Left kidney (tissue), 1 donor: ENCODE measurements at regions not wholly inside any gene's neighbourhood (a gene's known extent, or its start where the extent isn't known, plus 50 kb on each side); places are given as distances from the start of the nearest gene placed in this dataset.
"Not testable (repeated sequence)": the region's sequence is repeated elsewhere in the genome, so short reads cannot be mapped to it uniquely, and the experiment has no call there.

Experiments
- DNase-seq: peaks from one replicate; pipeline ENCODE4 v3.0.0-alpha.2; 2013

- DNase-seq = no peak
Measured at GRCh38 chr5:161030229-161030628, 178.2 kb upstream of the ATP10B start.

DNA sequence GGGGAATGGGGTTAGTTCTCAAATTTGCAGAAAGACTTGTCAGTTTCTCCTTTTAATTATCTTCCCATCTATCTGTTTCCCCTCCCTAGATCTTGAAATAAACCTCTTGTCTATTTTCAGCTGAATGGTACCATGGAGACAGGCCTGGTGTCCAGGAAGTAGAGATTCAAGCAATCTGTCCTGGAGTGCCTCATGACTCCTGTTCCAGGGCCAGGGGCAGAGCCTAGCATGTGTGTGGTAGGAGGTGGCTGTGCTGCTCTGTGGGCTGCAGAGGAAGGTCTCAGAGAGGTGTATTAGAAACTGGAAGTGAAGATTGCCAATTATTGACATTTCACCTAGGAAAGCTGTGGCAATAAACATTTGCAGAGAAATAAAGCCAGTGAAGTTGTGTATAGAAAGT, 175.8 kb upstream of the ATP10B start:
- DNase-seq = no peak

DNA sequence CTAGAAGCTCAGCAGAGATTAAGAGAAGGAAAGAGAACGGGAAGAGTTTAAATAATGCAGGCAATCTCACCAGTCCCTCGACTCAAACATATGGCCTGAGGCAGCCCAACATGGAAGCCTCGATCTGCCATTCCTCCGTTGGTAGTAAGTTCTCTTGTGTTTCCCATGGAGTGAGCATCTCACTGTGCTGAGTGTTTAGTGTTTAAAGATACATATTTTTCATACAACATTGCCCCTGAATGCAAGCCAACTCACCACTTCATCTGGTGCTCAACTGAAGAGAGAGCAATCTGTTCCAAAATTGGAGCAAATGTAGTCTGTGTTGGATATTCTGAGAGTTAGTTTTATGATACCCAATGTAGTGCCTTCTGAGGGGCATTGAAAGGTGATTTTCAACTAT, 171.5 kb upstream of the ATP10B start:
- no peak for DNase-seq

GRCh38 chr5:161022151-161022550, 170.1 kb upstream of the ATP10B start:
- DNase-seq = no peak

DNA sequence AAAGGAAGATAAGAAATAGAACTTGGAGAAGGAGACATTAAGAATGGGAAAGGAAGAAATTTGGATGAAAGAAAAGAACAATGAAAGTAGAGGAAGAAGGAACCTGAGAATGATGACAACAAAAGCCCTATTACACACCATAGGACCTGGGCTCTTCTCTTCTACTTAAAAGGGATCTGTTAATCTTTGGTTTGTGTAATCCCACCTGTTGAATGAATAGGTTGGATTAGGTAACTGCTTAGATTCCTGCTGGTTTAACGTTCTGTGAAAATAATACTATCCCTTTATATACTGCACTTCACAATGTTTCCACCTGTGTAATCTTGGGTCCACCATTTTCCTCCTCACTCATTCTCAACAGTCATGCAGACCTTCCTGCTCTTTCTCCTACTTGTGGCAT, 157.8 kb upstream of the ATP10B start:
- DNase-seq = no peak

GRCh38 chr5:161009194-161009593, 157.2 kb upstream of the ATP10B start:
- no peak for DNase-seq

- DNase-seq = no peak
Measured at GRCh38 chr5:161007879-161008278, 155.9 kb upstream of the ATP10B start.

- no peak for DNase-seq
Measured at GRCh38 chr5:161002571-161003074, 150.6 kb upstream of the ATP10B start.

DNA sequence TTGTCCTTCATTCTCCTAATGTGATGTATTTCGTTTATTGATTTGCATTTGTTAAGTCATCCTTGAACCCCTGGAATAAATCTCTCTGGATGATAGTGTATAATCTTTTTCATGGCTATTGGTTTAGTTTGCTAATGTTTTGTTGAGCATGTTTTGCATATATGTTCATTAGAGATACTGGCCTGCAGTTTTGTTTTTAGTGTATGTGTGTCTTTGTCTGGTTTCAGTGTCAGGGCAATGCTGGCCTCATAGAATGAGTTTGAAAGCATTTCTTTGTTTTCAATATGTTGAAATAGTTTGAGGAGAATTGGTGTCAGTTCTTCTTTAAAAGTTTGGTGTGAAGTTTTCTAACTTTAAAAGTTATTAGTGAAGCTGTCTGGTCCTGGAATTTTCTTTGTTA, 149.6 kb upstream of the ATP10B start:
- no peak for DNase-seq

GRCh38 chr5:161001142-161001541, 149.1 kb upstream of the ATP10B start:
- DNase-seq = not testable (repeated sequence)

GRCh38 chr5:160991205-160991604, 139.2 kb upstream of the ATP10B start:
- no peak for DNase-seq

DNA sequence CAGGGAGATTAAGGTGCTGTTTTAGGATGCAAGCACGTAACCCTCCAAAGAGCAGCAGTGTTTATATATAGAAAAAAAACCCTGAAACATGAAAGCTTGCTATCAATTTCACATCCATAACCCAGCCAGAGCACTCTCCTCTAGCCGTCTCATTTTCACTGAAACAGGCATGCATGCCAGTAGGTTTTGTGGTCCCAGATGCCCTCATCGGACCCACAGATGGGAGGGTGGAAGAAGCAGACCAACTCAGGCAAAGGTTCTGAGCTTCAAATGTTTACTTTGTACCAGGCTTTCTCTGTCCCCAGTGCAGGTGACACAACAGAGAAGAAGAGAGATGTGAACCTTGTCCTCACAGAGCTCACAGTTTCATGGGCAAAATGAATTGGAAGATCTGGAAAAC, 127.4 kb upstream of the ATP10B start:
- no peak for DNase-seq

DNA sequence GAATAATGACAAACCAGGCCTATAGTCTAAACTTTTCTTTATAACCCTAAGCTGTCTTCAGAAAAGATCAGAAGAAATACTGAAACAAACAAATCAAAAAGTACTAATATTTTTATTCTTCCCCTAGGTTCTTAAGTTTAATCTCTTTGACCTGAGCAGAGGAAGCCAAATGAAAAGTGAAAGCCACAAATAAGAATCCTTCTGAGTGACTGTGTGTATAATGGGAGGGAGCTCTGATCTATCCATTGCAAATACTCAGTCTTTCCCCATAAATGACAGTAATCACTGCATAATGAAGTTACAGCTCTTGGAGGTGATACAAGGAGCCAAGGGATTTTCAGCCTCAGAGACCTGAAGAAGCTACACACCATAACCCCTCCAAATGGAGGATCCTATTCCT, 126.9 kb upstream of the ATP10B start:
- no peak for DNase-seq

DNA sequence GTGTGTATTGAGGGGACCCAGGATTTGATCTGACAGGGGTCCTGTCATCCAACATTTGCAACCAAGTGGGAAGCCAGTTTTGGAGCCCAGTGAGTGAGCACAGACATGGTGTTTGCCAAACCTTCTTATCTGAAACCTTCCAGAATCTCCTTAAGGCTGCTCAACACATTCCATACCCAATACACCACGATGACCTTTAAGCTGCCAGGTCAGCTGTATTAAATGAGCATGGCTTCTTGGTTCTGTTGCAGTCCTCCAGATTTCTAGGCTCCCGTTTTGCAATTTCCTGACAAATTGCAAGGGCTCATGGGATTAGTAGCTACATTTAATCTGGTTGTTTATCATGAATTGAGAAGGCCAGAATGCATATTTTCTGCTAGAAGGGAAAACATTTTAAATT, 124.2 kb upstream of the ATP10B start:
- DNase-seq = no peak

DNA sequence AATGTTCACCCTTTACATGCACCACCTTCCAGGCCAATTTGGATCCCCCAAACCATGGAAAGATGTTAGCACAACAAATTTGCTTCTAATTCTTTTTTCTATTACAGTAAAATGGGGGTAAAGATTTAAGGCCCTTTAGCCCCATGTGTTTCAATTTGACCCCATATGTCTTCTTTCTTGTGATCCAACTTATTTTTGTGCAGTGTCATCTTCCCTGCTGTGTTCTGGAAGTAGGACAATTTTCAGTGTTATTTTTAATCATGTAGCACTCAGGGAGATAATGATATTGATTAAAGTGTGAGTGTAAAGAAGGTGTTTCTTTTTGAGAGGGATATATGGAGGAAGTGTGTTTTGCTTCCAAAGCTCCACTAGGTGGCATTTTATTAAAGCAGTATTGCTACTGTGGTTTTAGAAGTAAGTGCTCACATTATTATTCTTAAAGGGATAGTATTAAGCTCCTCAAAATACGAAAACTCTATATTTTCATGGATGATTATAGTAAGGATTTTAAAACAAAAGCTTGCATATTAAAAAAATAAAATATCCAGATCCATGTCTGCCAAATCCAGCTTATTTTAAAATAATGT, 118.7 kb upstream of the ATP10B start:
- no peak for DNase-seq

- no peak for DNase-seq
Measured at GRCh38 chr5:160969645-160970044, 117.6 kb upstream of the ATP10B start.

DNA sequence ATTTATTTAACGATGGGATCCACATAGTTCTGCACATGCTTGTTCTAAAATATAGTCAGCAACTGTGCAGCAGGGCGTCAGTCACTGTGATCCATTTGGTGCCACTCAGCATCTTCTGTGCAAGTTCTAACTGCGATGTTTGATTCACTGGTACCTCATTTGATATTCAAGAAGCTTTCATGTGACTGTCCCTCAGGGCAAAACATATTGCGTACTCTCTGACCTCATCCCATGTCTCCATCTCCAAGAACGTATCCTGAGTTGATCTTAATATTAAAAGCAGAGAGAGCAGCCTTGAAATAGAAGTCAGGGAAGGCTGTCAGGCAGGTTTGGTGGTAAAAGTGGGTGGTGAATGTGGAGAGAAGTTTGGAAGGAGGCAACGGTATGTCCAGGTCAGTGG, 116.5 kb upstream of the ATP10B start:
- DNase-seq = no peak

DNA sequence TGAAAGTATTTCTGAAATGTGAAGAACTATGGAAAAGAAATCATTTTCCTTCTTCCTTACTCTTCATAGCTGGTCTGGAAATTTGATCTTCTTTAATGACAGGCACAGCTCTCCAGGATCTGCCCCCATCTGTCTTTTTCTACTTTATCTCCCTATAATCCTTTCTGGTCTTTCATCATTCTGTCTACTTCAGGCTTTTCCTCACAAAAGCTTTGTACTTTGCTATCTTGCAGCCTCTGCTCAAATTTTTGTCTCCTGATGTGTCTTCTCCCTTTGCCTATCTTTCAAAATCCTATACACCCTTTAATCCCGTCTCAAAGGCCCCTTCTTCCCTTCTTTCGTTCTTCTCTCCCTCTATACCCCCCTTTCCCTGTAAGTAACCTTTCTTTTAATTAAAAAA, 114.9 kb upstream of the ATP10B start:
- DNase-seq = no peak

DNA sequence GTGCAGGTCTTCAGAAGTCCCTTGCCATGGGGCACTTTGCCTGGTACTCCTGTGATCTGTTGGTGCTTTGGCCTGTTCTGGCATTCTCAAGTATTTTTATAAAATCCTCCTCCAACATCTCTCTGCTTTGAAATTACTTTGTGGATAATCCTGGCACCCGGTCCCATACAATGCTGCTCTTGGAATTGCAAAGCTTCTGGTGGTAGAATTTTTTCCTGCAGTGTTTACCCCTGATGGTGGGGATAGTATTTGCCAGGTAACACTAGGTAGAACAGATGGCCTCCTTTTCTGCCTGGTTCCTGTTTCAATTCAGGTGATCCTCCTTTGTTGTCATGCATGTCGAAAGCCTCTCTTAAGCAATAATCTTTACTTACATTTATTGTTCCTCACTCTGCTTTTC, 109.8 kb upstream of the ATP10B start:
- DNase-seq = no peak

- DNase-seq = no peak
Measured at GRCh38 chr5:160961038-160961437, 109.0 kb upstream of the ATP10B start.

DNA sequence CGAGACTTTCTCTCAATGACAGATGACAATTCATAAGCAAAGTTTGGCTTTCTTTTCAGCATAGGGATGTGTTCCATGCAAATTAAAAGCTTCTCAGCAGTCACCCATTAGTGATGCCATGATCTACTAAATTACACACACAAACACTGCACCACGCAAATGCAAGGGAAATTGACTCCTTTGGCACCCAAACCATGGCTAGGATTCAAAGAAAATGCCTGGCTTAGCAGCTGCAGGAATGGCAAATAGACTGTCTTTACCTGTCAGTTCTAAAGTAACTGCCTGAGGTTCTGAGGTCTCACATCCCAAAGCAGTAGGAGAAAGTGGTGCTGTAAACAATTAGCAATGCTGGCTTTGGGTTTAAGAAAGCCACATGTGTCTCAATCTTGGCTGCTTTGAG, 108.6 kb upstream of the ATP10B start:
- DNase-seq = no peak

- DNase-seq = no peak
Measured at GRCh38 chr5:160959804-160960203, 107.8 kb upstream of the ATP10B start.

- DNase-seq = no peak
Measured at GRCh38 chr5:160957312-160957861, 105.4 kb upstream of the ATP10B start.

DNA sequence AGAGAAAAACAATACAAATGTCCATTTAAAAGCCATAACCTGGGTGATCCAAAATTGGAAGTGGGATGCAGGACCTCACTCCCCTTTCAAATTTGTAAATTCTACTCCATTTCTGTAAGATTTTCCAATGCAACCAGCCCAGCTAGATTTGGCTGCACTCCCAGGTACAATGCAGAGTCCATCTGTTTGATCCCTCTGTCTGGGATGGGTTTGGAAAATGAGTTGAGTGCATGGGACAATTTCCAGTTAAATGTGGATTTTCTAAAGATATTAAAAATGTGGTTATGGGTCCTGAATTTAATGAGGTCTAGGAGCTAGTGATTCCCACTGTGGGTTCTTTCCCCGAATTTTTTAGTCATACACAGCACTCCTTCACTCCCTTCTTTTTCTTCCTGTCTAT, 104.0 kb upstream of the ATP10B start:
- no peak for DNase-seq

DNA sequence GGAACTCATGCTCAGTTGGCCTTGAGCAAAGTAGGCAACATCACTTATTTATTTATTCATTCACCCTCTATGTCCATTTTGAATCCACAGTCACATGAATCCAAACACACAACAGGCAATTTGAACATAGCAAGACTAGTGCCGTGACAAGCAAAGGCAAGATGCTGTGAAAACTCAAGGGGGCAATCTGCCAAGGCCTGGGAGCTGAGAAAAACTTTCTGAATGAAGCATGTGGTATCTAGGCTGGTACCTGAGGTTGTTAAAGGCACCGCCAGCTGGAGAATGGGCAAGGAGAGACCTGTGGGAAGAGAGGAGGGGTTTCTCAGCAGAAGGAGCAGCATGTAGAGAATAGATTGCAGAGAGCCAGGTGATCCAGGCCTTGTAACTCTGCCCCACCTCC, 98.3 kb upstream of the ATP10B start:
- no peak for DNase-seq
